Embryonic facial prominence (tissue), 1 donor: ENCODE measurements at regions not wholly inside any gene's neighbourhood (a gene's known extent, or its start where the extent isn't known, plus 50 kb on each side); places are given as distances from the start of the nearest gene placed in this dataset.

Experiments used
- DNase-seq: peaks from one replicate; pipeline ENCODE4 v3.0.0-alpha.2; 2016; ENCODE audit errors: extremely low spot score

DNA sequence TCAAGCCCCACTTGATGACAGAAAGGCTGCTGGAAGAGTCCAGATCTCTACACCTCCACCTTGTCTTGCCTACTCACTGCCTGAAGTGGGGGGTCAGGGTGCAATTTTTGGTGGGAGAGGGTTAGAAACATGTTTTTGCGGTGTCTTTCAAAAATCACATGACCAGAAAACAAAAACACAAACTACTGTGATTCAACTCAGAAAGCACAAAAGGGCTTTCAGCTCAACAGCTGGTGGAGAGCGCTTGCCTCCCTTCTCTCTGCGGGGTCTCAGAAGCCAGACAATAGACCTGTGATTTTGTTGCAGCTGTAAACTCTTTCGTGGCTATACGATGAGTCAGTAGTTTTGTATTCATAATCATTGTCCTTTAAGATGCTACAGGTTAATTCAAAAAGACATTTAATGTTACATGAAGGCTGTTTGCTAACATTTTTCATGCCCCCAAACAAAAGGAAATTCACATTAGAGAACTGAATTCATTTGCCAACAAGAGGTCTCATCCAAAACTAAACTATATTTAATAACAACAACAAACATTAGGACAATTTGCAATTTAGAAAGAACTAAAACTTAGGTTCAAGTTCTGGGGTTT lies 172.6 kb upstream of the RAI14 start:
- no peak for DNase-seq

DNA sequence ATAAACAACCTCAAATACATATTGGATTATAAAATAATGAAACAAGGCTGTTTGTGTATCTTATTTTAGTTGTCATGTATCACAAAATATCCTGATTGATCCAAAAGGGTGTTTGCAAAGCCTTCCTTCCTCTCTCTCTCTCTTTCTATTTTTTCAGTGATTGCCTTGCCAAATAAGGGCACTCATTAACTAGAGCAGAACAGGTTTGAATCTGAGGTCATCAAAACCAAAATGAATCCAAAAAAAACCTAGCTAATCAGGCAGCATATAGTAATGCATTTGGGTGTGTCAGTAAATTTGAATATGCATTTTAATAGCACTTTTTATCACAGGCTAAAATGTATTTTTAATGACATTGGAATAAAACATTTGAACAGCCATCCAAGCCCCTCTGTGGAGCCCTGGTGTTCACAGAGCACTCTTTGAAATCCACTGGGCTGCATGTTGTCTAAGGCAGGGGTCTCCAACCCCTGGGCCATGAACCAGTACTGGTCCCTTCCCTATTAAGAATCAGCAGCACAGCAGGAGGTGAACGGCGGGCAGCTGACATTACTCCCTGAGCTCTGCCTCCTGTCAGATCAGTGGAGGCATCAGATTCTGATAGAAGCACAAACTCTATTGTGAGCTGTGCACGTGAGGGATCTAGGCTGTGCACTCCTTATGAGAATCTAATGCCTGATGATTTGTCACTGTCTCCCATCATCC lies 171.8 kb upstream of the RAI14 start:
- no peak for DNase-seq

DNA sequence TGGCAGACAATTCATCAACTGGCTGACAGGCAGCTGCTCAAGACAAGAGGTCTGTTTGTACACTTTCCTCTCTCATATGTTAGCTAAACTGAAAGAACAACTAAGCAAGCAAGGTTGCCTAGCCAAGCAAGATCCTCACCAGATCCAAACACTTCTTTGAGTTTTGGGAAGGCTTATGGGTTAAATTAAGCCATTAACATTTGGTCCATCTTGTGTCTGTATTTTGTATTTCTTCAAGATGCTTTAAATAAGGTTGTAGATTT lies 170.4 kb upstream of the RAI14 start:
- no peak for DNase-seq

DNA sequence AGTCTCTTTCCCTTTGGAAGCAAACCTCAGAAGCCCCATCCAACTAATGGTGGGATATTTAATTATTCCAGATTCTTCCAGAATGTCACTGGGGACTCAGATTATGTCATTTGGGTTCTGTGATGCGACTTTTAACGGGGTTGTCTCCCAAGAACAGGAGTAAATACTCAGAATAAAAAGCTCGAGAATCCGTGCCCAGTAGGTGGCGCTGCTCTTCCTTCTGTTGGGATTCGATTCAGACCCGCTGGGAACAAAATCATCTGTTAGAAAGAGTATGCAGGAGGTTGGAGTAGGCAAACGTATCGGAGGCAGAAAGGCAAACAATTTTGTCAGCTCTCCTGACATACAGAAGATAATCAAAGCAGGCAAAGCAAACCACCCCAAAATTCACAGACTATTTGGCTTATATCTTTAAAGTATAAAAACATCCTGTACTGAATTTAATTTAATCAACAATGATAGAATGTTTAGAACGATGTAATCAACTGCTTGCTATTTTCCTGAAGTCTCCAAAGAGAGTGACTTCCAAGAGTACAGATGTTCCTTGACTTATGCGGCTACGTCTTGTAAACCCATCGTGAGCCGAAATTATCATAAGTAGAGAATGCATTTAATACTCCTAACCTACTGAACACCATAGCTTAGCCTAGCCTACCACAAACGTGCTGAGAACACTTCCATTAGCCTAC lies 169.8 kb upstream of the RAI14 start:
- DNase-seq = peak; percentile 75

DNA sequence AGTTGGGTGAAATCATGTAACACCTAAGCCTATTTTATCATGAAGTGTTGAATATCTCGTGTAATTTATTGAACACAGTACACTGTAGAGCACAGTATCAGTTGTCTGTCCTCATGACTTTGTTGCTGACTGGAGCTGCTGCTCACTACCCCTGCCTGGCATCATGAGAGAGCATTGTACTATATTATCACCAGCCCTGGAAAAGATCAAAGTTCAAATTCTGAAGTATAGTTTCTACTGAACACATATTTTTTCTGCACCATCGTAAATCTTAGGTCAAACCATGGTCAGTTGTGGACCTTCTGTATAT lies 169.3 kb upstream of the RAI14 start:
- no peak for DNase-seq

DNA sequence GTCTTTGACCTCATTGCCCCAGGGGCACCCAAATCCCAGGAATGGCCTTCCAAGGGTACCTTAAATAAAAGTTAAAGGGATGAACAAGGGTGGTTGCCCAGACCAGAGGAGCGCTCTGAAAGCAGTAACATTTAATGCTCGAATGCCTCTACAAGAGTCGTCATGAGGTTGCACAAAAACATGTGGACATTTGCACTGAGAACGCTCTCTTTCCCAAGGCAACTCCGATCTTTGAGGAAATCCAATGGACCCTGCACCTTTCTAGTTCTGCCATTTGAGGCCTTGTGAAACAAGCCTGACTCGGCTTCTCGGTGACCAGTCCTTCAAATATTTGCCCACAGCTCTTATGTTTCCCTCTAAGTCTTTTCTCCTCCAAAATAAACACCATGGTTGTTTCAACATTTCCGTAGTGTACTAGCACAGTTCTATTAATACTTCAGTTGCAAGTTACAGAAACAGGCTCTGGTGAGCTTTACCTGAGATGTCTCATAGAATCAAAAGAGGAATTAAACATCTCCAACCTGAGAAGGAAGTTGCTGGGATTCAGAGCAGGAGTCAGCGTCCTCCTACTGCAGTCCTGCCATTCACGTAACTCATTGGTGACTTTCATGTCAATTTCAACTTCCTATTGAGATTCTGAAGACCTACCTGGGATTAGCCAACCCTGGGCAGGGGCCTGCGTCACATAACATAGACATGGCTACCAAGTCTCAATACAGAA lies 168.8 kb upstream of the RAI14 start:
- DNase-seq = no peak

DNA sequence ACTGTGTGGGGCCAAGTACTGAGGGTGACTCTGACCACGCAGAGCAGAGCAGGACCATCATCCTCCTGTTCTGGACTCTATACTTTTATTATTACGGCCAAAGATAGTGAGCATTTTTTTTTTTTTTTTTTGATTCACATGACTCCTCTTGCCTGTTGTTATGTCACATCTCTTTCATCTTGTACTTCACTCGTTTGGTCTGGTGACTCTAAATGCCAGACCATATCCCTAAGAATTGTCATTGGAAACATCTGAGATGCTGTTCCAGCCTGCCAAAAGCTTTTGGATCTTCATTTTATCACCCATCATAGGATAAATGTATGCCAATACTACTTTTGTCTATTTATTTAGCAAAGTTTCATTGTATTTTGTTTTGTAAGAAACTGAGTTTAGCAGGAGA lies 168.2 kb upstream of the RAI14 start:
- DNase-seq = no peak

DNA sequence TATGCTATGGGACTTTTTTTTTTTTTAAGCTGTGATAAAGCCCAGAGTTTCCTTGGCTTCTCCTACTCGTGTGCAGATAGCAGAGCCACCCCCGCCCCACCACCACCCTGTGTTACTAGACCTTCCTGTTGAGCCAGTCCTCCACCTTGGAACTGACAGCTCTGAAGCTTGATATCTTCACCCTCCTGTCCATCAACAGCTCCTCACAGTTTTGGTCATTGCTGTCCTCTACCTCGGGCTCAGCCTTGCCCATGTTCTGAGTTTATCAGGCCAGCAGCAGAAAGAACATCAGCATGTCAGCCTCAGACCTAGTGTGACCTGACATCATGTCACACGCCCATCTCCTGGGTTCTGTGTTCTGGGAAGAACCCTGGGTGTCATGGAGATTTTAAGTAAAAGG lies 167.1 kb upstream of the RAI14 start:
- DNase-seq = no peak

DNA sequence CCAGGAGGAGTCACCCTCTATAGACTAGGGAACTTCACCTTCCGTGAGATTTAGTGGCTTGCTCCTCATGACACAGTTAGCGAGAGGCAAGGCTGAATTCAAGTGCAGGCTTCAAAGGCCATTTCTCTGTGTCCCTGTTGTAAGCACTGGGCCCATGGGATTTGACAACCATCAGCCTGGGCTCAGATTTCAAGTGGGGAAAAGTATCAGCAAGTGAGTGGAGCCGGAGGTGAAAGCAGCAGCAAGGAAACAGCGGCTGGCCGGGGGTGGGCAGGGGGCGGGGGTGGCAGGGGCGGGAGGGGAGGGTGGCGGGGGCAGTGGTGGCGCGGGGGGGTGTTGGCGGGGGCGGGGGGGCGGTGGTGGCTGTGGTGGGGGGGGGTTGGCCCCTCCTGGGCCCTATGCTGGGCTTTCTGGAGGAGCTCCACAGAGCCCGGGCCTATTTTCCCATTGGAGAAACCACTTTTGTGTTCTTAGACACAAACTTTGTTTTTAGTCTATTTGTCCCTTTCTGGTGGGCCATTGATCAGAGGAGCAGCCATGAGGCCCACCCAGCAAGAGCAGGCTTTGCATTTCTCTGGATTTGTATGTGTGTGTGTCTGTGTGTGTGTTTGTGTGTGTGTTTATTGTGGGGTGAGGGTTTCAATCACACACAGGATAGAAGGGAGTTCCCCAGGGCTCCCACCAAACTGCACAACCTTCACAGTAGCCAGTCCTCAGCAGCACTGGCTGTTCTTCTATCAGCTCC lies 165.4 kb upstream of the RAI14 start:
- no peak for DNase-seq

DNA sequence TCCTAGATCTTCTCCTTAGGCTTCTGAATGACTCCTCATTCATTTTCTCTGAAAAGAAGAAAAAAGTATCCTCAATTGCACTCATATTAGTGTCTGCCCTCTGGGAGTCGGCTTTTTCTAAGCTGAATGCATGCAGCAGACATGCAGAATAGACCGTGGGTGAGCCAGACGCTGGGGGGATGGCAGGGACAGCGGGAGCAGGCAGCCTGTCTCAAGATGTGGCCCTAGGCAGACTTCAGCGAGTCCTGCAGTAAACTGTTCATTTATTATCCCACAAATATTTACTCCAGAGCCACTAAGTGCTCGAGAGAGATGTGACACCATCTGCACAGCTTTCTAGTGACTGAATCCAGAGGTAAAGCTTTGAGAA lies 164.9 kb upstream of the RAI14 start:
- DNase-seq = no peak

DNA sequence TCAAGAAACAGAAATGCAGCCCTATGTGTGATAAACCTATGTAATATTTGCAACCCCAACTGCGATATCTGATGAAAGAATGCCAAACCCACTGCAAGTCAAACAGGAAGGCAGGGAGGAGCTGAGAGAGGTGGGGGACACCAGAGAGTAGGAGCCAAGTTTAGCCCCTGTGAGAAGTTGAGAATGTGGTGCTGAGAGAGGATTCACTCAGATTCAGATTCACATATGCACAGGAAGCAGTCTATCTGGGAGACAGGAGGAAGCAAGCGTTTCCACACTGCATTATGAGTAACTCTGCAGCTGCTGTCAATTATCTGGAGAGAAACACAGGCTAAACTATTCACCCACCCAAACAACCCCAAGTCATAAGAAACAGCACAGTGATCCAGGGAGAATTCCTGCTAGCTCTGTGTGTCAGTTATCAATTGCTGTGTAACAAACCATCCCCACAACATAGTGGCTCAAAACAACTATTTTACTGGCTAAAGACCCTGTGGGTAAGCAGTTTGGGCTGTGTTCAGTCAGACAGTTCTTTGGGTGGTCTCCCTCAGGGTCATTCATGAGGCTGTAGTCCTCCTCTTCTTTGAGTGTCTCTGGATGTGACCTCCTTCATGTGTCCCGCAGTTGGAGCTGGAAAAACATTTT lies 161.9 kb upstream of the RAI14 start:
- no peak for DNase-seq

DNA sequence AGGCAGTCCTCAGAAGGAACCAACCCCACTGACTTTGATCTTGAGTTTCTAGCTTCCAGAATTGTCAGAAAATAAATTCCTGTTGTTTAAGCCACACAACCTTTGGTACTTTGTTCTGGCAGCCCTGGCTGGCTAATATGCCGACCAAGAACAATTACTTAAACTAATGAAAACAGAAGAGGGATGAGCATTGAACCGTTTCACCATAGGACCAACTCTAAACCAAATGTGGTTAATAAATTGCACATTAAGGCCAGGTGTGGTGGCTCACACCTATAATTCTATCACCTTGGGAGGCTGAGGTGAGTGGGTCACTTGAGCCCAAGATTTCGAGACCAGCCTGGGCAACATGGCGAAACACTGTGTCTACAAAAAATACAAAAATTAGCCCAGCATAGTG lies 160.9 kb upstream of the RAI14 start:
- DNase-seq = no peak

DNA sequence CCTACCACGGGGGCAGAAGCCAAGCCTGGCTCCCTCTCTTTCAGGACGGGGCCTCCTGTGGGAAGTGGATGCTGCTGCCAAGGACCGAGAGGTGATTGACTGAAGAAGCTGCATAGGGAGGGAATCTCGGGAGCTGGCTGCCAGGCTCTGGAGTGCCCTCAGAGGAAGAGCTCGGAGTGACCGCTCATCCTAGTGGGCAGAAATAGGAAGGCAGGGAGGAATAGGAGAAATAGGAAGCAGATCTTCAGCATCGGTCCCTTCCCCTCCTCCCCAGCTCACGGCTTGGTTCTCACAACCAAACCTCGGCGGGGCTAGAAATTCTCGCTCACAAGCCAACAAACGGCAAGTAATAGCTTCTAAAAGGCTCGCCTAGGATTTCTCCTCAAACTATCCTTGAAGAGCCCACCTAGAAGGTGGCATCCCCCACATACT lies 159.9 kb upstream of the RAI14 start:
- DNase-seq = no peak

DNA sequence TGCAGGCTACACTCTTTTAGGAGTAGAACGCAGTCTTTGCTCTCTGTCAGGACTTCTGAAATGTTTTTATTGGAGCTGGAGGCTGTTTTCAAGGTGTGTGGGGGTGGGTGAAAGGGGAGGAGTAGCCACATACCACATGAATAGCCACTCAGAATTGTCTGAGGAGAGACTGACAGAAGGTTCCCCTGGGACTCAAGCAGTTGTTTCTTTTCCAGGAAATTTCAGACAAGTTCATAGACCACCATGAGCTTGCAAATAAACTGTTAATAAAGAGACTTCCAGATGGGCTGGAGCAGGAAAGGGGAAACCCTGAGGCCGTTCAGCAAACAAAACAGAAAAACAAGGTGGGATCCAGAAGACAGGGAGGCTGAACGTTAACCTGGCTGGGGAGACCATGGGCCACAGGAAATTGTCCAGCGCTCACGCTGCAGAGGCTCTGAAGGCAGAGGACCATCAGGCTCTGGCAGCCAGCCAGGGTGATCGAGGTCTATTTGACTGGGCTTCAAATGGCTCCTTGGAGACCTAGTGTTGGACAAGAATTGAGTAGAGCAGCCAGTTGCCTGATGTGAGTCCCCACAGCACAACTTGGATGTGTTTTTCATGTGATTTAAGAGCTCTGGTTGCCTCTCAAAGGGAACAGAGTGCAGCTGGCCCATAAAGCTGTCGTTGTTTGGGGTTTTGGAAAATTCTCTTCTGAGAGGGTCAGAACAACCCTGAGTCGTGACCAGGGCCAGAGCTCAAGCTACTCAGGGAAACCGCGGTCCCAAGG lies 159.2 kb upstream of the RAI14 start:
- no peak for DNase-seq

DNA sequence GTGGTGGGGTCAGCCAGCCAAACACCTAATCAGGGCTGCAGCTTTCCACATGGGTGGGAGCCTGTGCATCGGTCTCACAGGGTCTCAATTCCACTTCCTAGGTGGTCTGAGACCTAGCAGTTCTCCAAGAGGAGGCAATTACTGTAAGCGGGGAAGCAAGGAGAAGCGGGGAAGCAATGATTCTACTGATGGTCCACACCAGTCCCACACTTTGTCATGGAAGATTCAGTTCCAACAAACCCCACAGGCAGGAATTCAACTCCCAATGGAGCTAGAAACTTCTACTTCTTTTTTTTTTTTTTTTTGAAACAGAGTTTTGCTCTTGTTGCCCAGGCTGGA lies 158.7 kb upstream of the RAI14 start:
- no peak for DNase-seq

DNA sequence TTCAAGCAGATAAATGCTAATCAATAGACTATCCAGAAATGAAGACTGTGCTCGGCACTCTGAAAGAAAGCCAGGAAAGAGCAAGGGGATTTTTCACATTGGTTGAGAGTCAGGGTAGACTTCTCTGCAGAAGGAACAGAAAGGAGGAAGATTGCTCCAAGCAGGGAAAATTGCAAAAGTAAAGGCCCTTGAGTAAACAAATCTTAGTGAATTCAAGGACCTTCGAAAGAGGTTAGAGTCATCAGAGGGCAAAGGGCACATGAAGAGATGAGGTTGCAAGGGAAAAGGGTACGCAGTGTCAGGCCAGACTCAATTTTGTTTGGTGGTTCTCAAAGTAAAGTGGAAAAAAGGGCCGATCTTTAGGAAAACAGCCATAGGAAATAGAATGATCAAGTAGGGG lies 157.6 kb upstream of the RAI14 start:
- no peak for DNase-seq

DNA sequence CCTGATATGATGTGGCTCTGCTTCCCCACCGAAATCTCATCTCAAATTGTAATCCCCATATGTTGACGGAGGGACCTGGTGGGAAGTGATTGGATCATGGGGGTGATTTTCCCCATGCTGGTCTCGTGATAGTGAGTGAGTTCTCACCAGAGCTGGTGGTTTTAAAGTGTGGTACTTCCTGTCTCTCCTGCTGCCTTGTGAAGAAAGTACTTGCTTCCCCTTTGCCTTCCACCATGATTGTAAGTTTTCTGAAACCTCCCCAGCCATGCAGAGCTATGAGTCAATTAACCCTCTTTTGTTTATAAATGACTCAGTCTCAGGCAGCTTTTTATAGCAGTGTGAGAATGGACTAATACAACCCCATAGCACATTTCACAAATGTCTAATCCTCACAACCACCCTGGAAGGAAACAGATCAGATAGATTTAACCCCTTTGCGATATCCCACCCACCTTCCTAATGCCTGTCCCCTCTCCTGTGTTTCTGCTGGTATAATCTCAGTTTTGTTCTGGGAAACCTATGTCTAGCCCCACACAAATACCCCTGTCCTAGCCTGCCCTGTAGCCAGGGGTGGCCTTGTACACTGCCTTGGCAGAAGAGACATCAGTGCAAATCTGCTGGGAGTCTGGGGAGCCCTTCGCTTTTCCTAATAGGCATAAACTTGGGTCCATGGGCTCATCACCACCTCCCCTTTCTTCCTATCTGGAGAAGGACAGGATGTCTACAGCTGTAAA lies 157.0 kb upstream of the RAI14 start:
- DNase-seq = no peak

DNA sequence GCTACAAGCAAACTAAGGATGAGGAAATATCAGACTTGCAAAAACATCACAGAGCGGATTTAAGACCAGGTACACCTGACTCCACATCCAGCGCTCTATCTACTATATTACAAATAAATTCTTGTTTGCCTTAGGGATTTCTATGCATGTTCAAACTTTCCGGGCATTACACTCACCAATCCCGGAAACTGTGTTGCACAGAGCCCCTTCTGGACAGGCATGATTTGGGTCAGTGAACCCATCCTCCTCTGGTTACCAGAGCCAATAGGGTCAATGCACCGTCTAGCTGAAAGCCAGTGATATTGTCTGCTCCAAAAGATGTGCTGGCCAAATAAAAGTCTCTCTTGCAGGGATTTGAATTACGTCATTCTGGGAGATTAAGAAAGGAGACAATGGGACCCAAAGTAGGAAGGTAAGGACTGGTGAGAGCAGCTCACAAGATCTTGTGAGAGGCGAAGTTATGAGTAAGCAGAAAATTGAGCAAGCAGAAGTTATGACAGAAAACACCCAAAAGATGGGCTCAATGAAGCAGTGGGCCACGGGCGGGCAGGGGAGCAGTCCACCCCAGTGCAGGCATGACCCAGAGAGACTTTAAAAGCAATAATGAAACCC lies 155.8 kb upstream of the RAI14 start:
- no peak for DNase-seq

DNA sequence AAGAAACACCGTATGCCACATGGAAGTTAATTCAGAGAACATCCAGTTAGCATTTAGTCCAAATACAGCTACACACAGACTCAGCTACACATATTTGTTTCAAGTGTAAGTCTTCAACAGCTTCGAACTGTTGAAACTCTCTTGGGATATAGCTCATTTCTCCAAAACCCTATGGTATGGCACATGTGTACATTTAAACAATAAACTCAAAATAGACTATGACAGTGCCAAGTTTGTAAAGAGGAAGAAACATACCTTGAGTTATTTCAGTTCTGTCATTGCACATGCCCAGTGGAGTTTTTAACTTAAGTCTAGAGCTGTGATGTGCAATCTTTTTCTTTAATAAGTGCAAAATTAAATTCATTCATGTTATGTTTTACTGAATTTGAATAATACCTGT lies 155.1 kb upstream of the RAI14 start:
- no peak for DNase-seq

DNA sequence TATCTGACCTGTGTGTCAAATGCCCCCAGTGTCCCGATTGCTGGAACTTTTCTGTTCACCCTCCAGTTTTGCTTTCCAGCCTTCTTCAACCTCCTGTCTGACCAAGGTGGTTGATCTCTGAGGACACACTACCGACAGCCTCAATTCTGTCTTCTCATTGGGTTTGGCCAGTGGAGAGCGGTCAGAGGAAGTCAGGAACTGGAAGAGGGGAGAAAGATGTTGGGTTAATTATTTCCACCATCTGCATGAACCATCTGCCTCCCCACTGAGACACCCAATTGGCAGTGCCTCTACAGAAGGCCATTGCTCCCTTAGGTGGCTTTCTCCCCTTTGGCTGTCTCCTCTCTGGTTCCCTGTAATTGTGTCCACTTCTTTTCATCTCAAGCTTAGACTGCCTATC lies 154.3 kb upstream of the RAI14 start:
- no peak for DNase-seq
